ENCODE measurements at regions not wholly inside any gene's neighbourhood (a gene's known extent, or its start where the extent isn't known, plus 50 kb on each side); places are given as distances from the start of the nearest gene placed in this dataset.
"Not testable (repeated sequence)": the region's sequence is repeated elsewhere in the genome, so short reads cannot be mapped to it uniquely, and the experiment has no call there.

DNA sequence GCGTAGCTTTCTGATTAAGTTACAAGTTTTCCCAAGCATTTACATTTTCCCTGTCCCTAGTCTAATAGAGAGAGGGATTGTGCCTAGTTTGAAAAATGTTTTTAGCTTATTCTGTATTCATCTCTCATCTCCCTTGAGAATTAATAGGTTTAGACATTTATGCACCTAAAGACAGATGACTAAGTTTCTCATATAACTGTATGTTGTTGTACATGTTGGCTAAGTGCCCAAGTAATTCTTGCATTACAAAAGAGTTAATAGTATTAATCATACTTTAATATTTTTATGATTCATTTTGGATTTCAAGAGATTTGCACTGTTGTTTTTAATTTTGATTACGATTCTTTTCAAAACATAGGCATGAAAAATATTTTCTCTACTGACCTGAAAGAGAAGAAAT, 109.0 kb upstream of the TBL1XR1 start:
- DNase-seq: no peak

DNA sequence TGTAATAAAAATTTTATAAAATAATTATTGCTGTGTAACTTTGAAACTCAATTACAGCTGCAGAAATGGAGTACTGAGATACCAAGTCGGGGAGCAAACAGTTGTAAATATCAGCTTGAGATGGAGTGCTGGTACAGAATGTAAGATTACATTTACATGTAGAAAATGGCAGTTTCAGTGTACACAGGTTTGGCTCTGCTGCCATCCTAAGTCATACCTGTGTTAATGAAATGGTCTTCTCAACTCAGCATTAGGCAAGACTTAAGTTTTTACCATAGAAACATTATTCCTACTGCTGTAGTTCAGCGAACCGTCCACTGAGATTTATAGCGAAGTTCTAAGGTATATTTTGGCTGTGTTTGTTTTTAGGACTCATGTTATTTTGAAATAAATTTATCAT, 110.1 kb upstream of the TBL1XR1 start:
- no peak for DNase-seq

DNA sequence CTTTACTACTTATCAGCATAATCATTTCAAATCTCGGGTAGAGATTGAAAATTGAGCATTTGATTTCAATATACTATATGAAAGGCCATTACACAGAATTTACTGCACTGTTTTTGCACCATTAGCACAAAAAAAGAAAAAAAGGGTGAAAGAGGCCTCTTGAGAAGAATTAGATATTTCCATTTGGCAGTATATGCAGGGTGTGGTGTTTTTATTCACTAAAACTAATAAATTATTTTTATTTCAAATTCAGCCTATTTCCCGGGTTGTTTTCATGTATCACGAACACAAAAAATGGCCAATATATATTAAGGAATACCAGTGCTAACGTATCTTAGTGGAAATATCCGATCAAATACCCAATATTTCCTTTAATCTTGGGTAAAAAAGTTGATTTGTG, 110.5 kb upstream of the TBL1XR1 start:
- no peak for DNase-seq

DNA sequence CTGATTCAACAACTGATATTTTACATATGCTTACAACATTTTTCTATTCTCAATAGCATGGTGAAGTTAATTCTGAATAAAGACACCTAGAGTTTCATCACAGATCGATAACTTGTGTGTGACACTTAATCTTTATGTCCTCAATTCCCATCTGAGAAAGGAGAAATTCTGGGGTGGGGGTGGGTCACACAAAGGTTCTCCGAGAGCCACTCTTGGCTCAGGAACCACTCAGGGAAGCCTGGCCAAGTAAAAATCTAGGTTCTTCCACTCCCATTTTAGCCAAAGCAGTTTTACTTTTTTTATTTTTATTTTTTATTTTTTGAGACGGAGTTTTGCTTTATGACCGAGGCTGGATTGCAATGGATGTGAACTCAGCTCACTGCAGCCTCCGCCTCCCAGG, 111.0 kb upstream of the TBL1XR1 start:
- no peak for DNase-seq

DNA sequence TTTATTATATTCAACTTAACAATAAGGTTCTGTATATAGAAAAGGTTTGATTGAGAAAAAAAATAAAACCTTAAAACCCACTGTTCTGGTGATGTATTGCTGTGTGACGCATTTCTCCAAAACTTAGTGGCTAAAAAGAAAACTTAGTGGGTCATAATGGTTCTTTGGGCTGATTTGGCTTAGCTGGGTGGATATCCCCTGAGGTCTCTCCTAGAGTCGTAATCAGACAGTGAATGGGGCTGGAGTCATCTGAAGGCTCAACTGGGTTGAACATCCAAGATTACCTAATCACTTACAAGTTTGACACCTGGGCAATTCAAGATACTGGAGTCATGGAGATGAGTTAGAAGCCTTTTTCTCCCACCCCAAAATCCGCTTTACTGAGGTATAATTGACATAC, 111.6 kb upstream of the TBL1XR1 start:
- no peak for DNase-seq

DNA sequence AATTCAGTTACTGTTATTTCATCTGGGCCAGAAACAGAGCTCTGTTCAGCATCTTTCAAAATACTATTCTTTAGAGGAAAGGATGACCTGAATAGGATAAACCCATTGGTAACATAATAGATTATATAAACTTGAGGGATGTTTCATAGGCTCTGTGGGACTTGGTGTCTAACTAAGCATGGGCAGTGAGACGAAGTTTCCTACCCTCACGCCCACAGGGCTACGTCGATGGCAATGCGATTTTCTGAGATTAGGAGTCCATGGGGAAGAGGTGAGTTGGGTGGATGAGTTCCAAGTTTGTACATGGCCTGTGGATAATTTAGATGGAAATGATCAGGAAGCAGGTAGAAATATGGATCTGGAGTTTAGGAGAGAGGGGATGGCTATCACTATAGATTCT, 115.2 kb upstream of the TBL1XR1 start:
- no peak for DNase-seq

DNA sequence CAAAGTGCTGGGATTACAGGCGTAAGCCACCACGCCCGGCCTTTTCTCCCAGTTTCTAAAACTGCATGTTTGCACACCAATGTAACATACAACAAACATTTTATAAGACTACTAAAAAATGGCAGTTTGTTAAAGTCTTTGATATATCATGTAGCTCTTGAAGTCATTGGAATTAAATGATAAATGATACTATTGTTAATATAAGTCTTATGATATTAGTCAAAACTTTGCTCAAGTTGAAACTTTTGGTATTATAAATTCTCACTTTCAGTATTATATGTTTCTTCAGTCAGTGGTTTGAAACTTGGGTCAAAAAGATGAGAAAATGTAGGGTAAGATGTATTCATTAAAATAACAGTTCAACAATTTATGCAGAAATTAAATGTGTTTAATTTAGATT, 117.6 kb upstream of the TBL1XR1 start:
- DNase-seq: no peak

DNA sequence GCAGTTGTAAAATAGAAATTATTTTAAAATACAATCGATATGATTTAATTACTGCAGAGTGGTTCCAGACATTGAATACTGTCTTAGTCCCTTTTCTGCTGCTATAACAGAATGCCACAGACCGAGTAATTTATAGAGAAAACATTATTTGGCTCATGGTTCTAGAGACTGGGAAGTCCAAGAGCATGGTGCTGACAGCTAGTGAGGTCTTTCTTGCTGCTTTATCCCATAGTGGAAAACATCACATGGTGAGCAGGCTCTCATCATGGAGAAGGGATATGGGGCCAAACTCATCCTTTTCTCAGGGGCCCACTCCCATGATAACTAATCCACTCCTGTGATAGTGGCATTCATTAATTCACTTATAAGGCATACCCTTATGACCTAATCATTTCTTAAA, 120.0 kb upstream of the TBL1XR1 start:
- DNase-seq: no peak

DNA sequence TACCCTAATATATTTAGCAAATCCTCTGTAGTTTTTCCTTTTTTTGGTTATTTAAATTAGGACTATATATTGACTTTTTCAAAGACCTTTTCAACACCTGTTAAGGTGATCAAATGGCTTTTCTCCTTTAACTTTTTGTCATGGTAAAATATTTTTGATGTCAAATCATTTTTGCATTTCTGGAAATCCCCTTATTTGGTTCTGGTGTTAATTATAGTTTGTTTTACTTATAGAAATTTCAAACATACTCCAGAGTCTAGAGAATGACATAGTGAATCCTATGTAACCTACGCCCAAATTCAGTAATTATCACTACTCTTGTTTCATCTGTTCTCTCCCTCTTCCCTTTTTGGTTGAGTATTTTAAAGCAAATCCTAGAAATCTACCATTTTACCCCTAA, 121.3 kb upstream of the TBL1XR1 start:
- no peak for DNase-seq

DNA sequence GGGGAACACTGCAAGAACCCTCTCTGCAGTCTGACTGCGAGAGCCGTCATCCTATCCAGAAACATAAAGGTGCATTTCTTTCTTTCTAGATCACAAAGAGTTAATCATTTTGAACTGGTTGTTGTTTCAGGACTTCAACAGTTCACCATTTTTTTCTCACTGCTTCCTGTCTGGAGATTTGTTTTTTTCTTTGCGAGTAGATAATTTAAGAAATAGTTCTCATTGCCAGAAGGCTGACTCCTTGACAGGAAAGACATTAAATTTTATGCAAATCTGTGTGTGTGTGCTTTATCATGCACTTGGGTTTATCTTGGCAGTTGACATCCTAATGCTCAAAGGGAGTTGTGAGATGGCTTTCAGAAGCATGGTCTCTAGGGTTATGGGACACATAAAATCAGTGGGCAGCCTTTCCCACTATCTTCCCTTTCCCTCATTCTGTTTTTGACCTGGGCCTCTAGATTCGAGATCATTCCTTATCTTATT, 123.5 kb upstream of the TBL1XR1 start:
- no peak for DNase-seq

DNA sequence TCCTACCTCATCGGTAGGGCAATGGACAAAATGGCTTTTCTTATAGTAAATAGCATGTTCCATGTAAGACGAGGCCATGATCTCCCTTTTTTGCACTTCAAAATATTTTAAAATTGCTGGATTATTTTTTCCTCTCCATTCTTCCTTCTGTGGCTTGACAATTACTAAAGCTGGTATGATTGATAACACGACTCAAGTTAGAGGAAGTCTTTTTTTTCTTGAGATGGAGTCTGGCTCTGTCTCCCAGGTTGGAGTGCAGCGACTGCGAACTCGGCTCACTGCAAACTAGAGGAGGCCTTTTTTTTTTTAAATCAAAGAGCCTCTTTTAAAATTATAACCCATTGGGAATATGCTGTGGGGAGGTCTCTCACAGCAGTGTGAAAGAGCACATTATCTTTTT, 124.5 kb upstream of the TBL1XR1 start:
- no peak for DNase-seq

DNA sequence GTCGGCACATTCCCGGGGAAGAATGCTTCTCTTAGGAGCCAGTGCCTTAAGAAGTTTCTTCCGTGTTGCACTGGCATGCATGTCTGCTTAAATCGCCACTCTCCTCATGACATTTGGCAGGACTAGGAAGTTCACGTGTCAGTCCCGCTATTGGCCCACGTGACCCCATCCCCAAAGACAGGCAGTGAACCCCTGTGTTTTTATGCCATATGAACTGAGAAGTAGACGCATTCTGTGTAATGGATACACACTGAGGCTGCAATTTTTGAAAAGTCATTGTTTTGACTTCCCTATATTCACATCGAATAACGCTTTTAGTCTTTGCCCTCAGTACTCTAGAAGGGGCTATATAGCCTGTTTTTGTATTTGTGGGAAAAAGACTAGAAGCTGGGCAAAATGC, 125.6 kb upstream of the TBL1XR1 start:
- DNase-seq: no peak

DNA sequence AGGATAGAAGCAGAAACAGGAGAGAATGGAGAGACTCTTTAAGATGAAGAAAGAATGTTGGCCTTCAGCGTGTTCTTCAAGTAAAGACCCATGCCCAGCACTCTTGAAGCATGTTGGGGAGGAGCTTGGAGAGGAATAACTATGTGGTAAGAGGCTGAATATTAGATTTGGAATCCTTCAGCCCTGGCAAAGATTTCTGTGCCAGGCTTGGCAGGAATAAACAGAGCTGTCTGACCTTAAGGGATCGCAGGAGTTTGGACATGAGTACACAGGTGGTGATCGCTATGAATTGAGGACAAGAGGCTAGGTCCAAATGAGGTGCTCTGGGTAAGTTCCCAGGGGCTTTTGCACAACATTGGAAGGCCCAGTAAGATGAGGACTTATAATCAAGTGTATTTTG, 132.6 kb upstream of the TBL1XR1 start:
- no peak for DNase-seq

DNA sequence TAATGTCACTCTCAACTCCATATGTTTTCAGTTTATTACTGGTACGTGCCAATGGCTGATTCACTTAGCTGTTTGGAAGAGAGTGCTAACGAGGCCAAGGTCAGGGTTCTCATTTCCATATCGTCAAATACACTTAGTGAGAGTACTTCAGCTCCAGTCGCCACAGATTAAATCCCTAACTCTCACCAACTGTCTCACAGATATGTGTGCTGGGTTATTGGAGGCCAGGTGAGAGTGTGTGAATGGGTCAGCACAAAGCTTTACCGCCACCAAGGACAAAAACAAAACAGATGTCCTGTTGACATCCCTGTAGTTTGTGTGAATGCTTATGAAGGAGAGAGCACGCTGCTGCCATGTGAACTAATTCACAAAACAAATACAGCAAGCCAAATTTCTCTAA, 133.5 kb upstream of the TBL1XR1 start:
- DNase-seq: no peak

DNA sequence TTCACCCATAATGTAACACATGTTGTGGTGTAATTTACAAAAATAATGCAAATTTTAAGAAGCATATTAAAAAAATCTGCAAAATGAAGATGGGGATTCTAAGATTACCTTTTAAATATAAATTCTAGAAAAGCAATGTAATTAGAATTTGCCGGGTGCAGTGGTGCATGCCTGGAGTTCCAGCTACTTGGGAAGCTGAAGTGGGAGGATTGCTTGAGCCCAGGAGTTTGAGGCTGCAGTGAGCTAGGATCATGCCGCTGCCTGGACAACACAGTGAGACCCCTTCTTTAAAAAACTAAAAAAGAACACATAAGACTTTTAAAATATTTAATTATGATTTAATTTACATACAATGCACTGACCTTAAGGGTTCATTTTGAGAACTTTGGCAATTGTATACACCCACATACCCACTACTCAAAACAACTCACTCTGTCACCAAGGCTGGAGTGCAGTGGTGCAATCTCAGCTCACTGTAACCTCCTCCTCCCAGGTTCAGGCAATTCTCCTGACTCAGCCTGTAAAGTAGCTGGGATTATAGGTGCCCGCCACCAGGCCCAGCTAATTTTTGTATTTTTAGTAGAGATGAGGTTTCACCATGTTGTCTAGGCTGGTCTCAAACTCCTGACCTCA, 134.0 kb upstream of the TBL1XR1 start:
- no peak for DNase-seq

DNA sequence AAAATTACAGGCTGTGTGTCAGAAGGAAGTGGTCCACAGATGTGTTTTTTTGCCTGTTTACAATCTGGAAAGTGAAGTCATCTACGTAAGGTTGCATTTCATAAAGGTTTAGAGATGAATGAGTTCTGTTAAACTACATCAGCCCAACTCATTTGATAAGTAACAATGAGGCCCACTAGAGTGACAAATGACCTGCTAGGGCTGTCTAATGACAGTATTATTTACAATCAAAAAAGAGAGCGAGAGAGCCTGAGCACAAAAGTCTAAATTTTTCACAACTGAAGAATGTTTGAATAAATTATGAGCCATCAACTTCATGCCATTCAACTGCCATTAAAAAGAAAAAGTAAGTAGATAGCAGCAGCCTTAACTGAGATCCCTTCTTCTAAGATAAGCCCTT, 135.7 kb upstream of the TBL1XR1 start:
- DNase-seq: no peak

DNA sequence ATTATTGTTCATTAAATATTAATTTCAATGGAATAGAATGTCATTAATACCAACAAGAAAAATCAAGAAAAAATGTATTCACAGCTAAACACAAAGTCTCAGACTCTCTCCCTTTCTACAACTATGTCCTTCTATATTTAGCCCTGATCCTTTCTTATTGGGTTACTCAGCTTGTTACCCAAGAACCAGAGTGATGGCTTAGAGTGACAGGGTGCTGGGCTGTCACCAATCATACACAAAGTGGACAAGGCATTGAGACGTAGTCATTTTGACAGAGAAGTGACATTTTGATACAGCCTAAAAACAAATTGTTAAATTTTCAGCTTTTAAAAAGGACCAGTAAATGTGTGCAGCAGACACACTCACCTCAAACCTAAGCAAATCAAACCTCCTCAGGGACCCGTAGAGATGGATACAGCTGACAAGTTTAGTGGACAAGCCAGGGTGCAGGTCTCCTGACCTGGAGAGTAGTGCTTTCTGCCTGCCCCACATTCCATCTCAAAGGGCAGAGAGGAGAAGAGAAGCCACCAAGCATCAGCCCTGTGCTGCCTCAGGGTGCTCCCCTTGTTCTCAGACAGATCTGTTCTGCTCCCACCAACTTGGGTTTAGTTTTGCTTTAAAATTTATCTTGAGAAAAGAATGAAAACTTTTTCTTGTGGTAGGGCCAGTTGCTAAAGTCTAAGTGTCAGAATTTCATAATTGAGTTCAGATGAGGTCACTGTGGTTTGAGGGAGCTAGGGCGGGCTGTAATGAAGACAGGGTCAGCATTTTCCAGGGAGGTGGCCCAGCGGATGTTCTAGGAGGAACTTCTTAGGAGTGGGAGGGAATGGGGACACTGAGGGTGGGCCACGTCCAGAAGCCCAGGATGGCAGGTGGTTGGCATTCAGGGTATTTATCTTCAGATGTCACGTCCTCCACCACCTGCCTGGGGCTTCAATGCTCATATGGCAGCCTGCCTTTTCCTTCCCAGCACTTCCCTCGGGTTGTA, 136.5 kb upstream of the TBL1XR1 start:
- no peak for DNase-seq

DNA sequence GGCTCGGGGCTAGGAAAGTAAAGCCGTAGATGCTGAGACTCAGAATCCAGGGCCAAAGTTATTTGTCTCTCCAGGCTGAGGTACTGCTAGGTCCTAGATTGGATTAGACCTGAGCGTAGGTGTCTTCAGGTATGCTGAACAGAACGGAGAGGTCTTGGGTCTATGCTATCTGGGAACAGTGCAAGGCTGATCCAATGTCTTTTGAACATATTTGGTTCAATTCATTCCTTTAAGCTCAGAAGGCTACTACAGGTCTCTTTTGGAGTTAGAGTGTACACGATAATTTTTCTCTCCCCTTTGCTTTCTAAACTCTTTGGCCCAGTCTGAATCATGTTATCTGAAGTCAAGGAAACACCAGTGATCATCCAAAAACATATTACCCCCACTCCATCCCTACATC, 137.5 kb upstream of the TBL1XR1 start:
- no peak for DNase-seq

DNA sequence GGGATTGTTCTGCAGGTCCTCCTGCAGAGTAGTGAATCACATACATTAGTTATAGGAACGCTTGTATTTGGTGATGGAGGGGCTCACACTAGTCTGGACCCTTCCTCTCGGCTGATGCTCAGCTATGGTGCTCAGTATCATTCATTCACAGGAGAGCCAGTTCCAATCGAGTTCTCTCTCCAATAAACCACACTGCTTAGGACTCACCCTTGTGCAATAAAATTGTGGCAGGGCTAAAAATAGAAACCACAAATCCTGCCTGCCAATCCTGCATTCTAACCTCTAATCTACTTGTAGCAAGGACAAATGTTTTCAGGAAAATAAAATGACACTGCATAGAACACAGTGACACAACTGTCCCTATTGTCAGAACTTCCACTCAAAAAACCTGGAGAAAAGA, 138.4 kb upstream of the TBL1XR1 start:
- no peak for DNase-seq

DNA sequence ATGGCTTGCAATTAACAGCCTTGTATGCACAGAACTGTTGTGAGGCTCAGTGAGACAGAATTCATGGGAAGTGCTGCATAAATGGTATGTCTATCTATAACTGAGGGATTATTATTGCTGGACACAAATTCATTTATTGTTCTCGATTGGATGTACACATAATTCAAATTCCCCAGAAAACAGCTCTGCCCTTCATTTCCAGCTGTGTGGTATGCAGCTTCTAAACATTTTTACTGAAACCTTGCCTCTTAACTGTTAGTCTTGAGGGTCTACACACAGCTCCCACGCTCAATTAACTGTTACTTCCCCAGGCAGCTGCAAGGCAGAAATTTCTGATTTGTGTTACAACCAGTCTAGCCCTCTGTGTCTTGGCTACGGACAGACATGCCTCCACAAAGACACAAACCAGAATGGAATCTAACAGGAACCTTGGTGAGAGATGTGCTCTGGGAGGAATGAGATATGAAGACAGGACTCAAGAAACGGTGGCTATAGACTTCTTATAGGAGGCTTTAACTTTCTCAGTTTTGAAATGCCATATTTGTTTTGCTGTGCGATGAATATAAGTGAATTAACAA, 139.7 kb upstream of the TBL1XR1 start:
- DNase-seq: no peak

DNA sequence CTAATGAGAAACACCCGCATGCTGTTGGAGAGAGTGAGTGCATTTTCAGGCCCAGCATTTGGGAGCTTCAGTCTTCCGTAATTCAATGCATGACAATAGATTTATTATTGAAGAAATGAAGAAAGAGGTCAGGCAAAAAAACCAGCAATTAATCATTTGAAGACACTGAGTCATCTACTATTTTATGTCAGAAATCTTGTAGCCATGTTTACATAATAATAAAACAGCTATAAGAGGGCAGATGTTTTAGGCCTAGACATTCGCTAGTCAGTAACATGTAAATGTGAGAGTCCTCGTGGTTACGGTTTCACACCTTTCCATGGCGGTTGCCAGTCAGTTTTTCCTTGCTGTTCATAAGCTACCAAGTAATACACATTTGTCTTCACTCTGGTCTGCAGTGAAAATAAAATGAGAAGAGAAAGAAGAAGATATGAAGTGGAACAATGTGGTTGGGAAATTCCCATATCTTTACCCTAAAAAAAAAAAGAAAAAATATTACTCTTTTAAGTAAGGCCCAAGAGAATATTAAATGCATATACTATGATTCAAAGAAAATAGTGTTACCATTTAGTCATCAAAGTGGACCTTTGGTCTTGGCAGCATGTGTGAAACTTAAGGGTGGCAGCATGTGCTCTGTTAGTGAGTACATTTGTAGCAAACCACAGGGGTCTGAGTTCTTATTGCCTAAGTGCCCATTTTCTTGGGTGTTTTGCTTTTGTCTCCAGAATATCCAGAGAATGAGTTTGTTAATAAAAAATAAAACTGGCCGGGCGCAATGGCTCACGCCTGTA, 140.5 kb upstream of the TBL1XR1 start:
- peak; percentile 23 for DNase-seq

DNA sequence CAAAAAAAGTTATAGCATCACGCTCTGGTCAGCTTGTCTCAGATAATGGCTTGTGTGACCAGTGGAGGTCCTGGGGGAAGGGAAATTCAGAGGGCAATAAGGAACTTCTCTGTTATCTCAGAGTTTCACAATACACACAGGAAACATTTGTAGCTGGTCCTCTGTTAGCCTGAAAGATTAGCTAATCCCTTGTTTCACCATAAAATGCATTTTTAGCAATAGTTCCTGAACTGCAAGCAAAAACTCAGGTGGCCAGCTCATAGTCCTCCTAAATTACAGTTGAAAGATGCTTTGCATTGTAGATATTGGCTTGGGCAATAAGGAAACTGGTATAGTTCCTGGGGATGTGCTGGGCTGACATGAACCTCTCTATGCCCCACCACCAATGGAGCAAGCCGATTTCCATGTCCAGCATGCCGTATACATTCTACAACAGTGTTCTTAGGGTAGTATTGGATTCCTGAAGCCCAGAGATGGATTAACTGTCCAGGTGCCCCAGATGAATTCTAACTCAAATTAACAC, 141.5 kb upstream of the TBL1XR1 start:
- DNase-seq: no peak

DNA sequence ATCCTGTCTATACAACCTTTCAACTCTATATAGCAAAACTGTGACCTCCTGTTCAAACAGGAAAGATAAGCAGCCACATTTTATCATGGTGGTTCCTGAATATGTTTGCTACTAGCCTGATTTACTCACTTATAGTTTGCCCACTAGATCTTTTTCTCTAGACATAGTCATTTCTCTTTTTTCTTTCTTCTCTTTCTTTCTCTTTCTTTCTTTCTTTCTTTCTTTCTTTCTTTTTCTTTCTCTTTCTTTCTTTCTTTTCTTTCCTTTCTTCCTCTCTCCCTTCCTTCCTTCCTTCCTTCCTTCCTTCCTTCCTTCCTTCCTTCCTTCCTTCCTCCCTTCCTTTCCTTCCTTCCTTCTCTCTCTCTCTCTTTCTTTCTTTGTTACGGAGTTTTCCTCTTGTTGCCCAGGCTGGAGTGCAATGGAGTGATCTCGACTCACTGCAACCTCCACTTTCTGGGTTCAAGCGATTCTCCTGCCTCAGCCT, 142.0 kb upstream of the TBL1XR1 start:
- DNase-seq: not testable (repeated sequence)
